WTC11 (cell line): ENCODE measurements at regions not wholly inside any gene's neighbourhood (a gene's known extent, or its start where the extent isn't known, plus 50 kb on each side); places are given as distances from the start of the nearest gene placed in this dataset.

Experiments
- ESRRA ChIP-seq: sonication (generic); formaldehyde crosslinking; IDR thresholded peaks from 2 replicates; pipeline ENCODE4 v1.8.1; 2022; ENCODE audit warnings: mild to moderate bottlenecking, missing genetic modification reagents, borderline replicate concordance
- FOXK1 ChIP-seq: sonication (generic); formaldehyde crosslinking; IDR thresholded peaks from 2 replicates; pipeline ENCODE4 v1.8.0; 2022; ENCODE audit warnings: mild to moderate bottlenecking, moderate library complexity, missing genetic modification reagents
- GABPB1 ChIP-seq: sonication (generic); formaldehyde crosslinking; IDR thresholded peaks from 2 replicates; pipeline ENCODE4 v1.8.1; 2023; ENCODE audit warnings: mild to moderate bottlenecking, missing genetic modification reagents
- NFE2L1 ChIP-seq: sonication (generic); formaldehyde crosslinking; IDR thresholded peaks from 2 replicates; pipeline ENCODE4 v1.8.1; 2023; ENCODE audit warnings: missing genetic modification reagents
- NR3C1 ChIP-seq: sonication (generic); formaldehyde crosslinking; conservative IDR thresholded peaks from 2 replicates; pipeline ENCODE4 v1.8.1; 2023; ENCODE audit warnings: low read depth, mild to moderate bottlenecking, missing genetic modification reagents
- TF ChIP-seq, protein P1 (sequence below): sonication (generic); formaldehyde crosslinking; conservative IDR thresholded peaks from 2 replicates; pipeline ENCODE4 v1.8.1; 2023; ENCODE audit warnings: mild to moderate bottlenecking, low read depth, missing genetic modification reagents, moderate library complexity
- TF ChIP-seq, protein P2 (sequence below): fragments of 200-600 bp; IDR thresholded peaks from 2 replicates; pipeline ENCODE4 v1.8.0; 2022; ENCODE audit warnings: antibody characterized with exemption
- TF ChIP-seq, protein P3 (sequence below): sonication (generic); formaldehyde crosslinking; IDR thresholded peaks from 2 replicates; pipeline ENCODE4 v1.8.0; 2023; ENCODE audit warnings: mild to moderate bottlenecking, missing genetic modification reagents
- TF ChIP-seq, protein P4 (sequence below): sonication (generic); formaldehyde crosslinking; IDR thresholded peaks from 2 replicates; pipeline ENCODE4 v1.8.0; 2022; ENCODE audit warnings: mild to moderate bottlenecking, missing genetic modification reagents

DNA sequence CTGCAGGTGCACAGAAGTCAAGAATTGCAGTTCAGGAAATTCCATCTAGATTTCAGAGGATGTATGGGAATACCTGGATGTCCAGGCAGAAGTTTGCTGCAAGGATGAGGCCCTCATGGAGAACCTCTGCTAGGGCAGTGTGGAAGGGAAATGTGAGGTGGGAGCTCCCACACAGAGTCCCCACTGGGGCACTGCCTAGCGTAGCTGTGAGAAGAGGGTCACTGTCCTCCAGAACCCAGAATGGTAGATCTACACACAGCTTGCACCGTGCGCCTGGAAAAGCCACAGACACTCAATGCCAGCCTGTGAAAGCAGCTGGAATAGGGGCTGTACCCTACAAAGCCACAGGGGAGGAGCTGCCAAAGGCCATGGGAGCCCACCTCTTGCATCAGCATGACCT is 681.4 kb downstream of the EPHA7 start:
- TF ChIP-seq NR3C1 (CRISPR knock-in tag) (no peak), ESRRA (CRISPR knock-in tag) (no peak), FOXK1 (CRISPR knock-in tag) (no peak), NFE2L1 (CRISPR knock-in tag) (no peak), GABPB1 (CRISPR knock-in tag) (no peak)
- TF ChIP-seq, protein P1, sequence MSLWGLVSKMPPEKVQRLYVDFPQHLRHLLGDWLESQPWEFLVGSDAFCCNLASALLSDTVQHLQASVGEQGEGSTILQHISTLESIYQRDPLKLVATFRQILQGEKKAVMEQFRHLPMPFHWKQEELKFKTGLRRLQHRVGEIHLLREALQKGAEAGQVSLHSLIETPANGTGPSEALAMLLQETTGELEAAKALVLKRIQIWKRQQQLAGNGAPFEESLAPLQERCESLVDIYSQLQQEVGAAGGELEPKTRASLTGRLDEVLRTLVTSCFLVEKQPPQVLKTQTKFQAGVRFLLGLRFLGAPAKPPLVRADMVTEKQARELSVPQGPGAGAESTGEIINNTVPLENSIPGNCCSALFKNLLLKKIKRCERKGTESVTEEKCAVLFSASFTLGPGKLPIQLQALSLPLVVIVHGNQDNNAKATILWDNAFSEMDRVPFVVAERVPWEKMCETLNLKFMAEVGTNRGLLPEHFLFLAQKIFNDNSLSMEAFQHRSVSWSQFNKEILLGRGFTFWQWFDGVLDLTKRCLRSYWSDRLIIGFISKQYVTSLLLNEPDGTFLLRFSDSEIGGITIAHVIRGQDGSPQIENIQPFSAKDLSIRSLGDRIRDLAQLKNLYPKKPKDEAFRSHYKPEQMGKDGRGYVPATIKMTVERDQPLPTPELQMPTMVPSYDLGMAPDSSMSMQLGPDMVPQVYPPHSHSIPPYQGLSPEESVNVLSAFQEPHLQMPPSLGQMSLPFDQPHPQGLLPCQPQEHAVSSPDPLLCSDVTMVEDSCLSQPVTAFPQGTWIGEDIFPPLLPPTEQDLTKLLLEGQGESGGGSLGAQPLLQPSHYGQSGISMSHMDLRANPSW, result no peak
- TF ChIP-seq, protein P2, sequence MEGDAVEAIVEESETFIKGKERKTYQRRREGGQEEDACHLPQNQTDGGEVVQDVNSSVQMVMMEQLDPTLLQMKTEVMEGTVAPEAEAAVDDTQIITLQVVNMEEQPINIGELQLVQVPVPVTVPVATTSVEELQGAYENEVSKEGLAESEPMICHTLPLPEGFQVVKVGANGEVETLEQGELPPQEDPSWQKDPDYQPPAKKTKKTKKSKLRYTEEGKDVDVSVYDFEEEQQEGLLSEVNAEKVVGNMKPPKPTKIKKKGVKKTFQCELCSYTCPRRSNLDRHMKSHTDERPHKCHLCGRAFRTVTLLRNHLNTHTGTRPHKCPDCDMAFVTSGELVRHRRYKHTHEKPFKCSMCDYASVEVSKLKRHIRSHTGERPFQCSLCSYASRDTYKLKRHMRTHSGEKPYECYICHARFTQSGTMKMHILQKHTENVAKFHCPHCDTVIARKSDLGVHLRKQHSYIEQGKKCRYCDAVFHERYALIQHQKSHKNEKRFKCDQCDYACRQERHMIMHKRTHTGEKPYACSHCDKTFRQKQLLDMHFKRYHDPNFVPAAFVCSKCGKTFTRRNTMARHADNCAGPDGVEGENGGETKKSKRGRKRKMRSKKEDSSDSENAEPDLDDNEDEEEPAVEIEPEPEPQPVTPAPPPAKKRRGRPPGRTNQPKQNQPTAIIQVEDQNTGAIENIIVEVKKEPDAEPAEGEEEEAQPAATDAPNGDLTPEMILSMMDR, result no peak
- TF ChIP-seq, protein P3, sequence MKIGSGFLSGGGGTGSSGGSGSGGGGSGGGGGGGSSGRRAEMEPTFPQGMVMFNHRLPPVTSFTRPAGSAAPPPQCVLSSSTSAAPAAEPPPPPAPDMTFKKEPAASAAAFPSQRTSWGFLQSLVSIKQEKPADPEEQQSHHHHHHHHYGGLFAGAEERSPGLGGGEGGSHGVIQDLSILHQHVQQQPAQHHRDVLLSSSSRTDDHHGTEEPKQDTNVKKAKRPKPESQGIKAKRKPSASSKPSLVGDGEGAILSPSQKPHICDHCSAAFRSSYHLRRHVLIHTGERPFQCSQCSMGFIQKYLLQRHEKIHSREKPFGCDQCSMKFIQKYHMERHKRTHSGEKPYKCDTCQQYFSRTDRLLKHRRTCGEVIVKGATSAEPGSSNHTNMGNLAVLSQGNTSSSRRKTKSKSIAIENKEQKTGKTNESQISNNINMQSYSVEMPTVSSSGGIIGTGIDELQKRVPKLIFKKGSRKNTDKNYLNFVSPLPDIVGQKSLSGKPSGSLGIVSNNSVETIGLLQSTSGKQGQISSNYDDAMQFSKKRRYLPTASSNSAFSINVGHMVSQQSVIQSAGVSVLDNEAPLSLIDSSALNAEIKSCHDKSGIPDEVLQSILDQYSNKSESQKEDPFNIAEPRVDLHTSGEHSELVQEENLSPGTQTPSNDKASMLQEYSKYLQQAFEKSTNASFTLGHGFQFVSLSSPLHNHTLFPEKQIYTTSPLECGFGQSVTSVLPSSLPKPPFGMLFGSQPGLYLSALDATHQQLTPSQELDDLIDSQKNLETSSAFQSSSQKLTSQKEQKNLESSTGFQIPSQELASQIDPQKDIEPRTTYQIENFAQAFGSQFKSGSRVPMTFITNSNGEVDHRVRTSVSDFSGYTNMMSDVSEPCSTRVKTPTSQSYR (CRISPR knock-in tag), result no peak
- TF ChIP-seq, protein P4, sequence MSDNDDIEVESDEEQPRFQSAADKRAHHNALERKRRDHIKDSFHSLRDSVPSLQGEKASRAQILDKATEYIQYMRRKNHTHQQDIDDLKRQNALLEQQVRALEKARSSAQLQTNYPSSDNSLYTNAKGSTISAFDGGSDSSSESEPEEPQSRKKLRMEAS (CRISPR knock-in tag), result no peak
